Activated naive CD4-positive, alpha-beta T cell treated with anti-CD3 and anti-CD28 coated beads, Interleukin-2, amount 10 ng/mL, durations not matched to agents 7 days and 5 days (primary cell): ENCODE measurements at regions not wholly inside any gene's neighbourhood (a gene's known extent, or its start where the extent isn't known, plus 50 kb on each side); places are given as distances from the start of the nearest gene placed in this dataset.

Source experiments
- CTCF ChIA-PET: fragments of 350-600 bp; sonication (Branson Sonifier 250); formaldehyde crosslinking; loops from one replicate; lab custom pipeline; 2021; ENCODE audit warnings: antibody characterized with exemption; lab: Charles Lee
- DNase-seq: peaks from one replicate; pipeline ENCODE4 v3.0.0-alpha.2; 2020
- H3K27ac Mint-ChIP-seq: one replicate; pipeline ENCODE4 v1.8.0; 2021; ENCODE audit warnings: mild to moderate bottlenecking, moderate library complexity, mixed read lengths
- H3K27me3 Mint-ChIP-seq: one replicate; pipeline ENCODE4 v1.8.0; 2021; ENCODE audit warnings: mild to moderate bottlenecking, mixed read lengths
- H3K36me3 Mint-ChIP-seq: one replicate; pipeline ENCODE4 v1.8.0; 2021; ENCODE audit warnings: mixed read lengths
- H3K4me1 Mint-ChIP-seq: one replicate; pipeline ENCODE4 v1.8.0; 2021; ENCODE audit warnings: mixed read lengths
- H3K4me3 Mint-ChIP-seq: one replicate; pipeline ENCODE4 v1.8.0; 2021; ENCODE audit warnings: mild to moderate bottlenecking, moderate library complexity, mixed read lengths
- H3K9me3 Mint-ChIP-seq: one replicate; pipeline ENCODE4 v1.8.0; 2021; ENCODE audit warnings: mixed read lengths

GRCh38 chr5:5794118-5794560, 371.7 kb downstream of the ICE1 start:
- CTCF ChIA-PET, result no interaction called here
- Mint-ChIP-seq H3K27me3 (no peaks in the 10 kb centered on the region), H3K4me3 (no peak overlapping the region), H3K36me3 (no peaks in the 10 kb centered on the region), H3K4me1 (no peaks in the 10 kb centered on the region), H3K9me3 (no peaks in the 10 kb centered on the region), H3K27ac (no peak overlapping the region)
- no peak for DNase-seq

- CTCF ChIA-PET, result no interaction called here
- Mint-ChIP-seq H3K4me1 (no peaks in the 10 kb centered on the region), H3K4me3 (no peak overlapping the region), H3K36me3 (no peaks in the 10 kb centered on the region), H3K27ac (no peak overlapping the region), H3K9me3 (no peaks in the 10 kb centered on the region), H3K27me3 (no peaks in the 10 kb centered on the region)
- DNase-seq, result no peak
Observed at GRCh38 chr5:5793242-5794117, 371.0 kb downstream of the ICE1 start.

DNA sequence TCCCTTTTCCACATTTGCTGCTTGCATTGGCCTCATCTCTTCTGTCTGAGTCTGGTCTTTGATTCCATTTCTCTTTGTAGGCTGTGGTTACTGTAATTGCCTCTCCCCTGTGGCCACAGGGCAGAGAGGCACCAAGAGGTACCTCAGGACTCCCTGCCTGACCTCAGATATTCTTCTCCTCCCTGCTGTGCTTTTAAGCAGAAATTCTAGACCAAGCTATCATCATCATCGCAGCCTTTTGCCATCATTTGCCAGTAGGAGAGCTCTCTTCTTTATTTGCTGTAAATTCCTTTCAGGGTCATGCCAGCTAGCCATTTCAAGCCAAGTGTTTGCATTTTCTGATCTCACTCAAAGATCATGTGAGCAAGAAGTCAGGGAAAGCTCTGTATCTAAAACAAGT, 369.6 kb downstream of the ICE1 start:
- Mint-ChIP-seq H3K27ac (no peak overlapping the region), H3K4me1 (no peaks in the 10 kb centered on the region), H3K4me3 (no peak overlapping the region), H3K27me3 (no peaks in the 10 kb centered on the region), H3K36me3 (no peaks in the 10 kb centered on the region), H3K9me3 (peaks cover 4% of the 10 kb centered on the region)
- DNase-seq, result no peak
- CTCF ChIA-PET, result no interaction called here

- no peak for DNase-seq
- Mint-ChIP-seq H3K27me3 (no peaks in the 10 kb centered on the region), H3K4me1 (no peaks in the 10 kb centered on the region), H3K27ac (no peak overlapping the region), H3K9me3 (peaks cover 4% of the 10 kb centered on the region), H3K36me3 (no peaks in the 10 kb centered on the region), H3K4me3 (no peak overlapping the region)
- CTCF ChIA-PET, result interaction anchor here (0.6 kb wide), 1 partner anchor 344 kb away, joined by 3 read pairs; no protein-coding TSS in a partner anchor
Observed at GRCh38 chr5:5788793-5789192, 366.3 kb downstream of the ICE1 start.

GRCh38 chr5:5787373-5787772, 364.9 kb downstream of the ICE1 start:
- Mint-ChIP-seq H3K4me1 (no peaks in the 10 kb centered on the region), H3K36me3 (no peaks in the 10 kb centered on the region), H3K27ac (no peak overlapping the region), H3K4me3 (no peak overlapping the region), H3K27me3 (no peaks in the 10 kb centered on the region), H3K9me3 (peaks cover 4% of the 10 kb centered on the region)
- CTCF ChIA-PET, result no interaction called here
- DNase-seq, result no peak

- Mint-ChIP-seq H3K36me3 (no peaks in the 10 kb centered on the region), H3K27me3 (no peaks in the 10 kb centered on the region), H3K9me3 (peaks cover 4% of the 10 kb centered on the region), H3K27ac (no peak overlapping the region), H3K4me3 (no peak overlapping the region), H3K4me1 (no peaks in the 10 kb centered on the region)
- CTCF ChIA-PET, result no interaction called here
- no peak for DNase-seq
Observed at GRCh38 chr5:5784101-5784500, 361.6 kb downstream of the ICE1 start.

- no peaks in the 10 kb centered on the region for H3K4me1 Mint-ChIP-seq
- H3K27ac Mint-ChIP-seq, result no peak overlapping the region
- no peaks in the 10 kb centered on the region for H3K36me3 Mint-ChIP-seq
- no peaks in the 10 kb centered on the region for H3K27me3 Mint-ChIP-seq
- CTCF ChIA-PET, result no interaction called here
- DNase-seq, result no peak
- H3K9me3 Mint-ChIP-seq, result peaks cover 2% of the 10 kb centered on the region
- no peak overlapping the region for H3K4me3 Mint-ChIP-seq
Observed at GRCh38 chr5:5783021-5783420, 360.5 kb downstream of the ICE1 start.

- H3K36me3 Mint-ChIP-seq, result no peaks in the 10 kb centered on the region
- H3K4me3 Mint-ChIP-seq, result no peak overlapping the region
- DNase-seq, result no peak
- CTCF ChIA-PET, result no interaction called here
- no peaks in the 10 kb centered on the region for H3K27me3 Mint-ChIP-seq
- H3K9me3 Mint-ChIP-seq, result no peaks in the 10 kb centered on the region
- H3K4me1 Mint-ChIP-seq, result no peaks in the 10 kb centered on the region
- no peak overlapping the region for H3K27ac Mint-ChIP-seq
Observed at GRCh38 chr5:5782402-5782801, 359.9 kb downstream of the ICE1 start.

DNA sequence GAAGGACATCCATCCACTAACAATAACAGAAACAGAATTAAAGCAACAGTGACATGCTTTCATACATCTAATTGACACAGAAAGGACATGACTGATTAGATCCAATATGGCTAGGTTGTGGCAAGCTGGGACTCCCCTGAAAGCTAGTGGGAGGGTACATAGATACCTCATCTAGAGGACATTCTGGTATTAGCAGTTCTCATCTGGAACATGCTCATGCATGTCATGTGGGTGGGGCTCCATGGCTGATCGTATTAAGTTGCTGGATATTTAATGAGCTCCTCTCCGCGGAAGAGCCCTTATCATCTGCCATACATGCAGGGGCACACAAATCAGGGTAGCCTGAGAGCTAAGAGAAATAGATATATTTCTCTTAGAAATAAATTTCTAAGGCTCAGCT, 358.9 kb downstream of the ICE1 start:
- Mint-ChIP-seq H3K27me3 (no peaks in the 10 kb centered on the region), H3K27ac (no peak overlapping the region), H3K4me1 (no peaks in the 10 kb centered on the region), H3K9me3 (no peaks in the 10 kb centered on the region), H3K4me3 (no peak overlapping the region), H3K36me3 (no peaks in the 10 kb centered on the region)
- no peak for DNase-seq
- CTCF ChIA-PET, result no interaction called here

GRCh38 chr5:5780253-5780652, 357.8 kb downstream of the ICE1 start:
- no peaks in the 10 kb centered on the region for H3K4me1 Mint-ChIP-seq
- no peak overlapping the region for H3K27ac Mint-ChIP-seq
- DNase-seq, result no peak
- no peak overlapping the region for H3K4me3 Mint-ChIP-seq
- H3K36me3 Mint-ChIP-seq, result no peaks in the 10 kb centered on the region
- no peaks in the 10 kb centered on the region for H3K9me3 Mint-ChIP-seq
- no peaks in the 10 kb centered on the region for H3K27me3 Mint-ChIP-seq
- CTCF ChIA-PET, result no interaction called here

DNA sequence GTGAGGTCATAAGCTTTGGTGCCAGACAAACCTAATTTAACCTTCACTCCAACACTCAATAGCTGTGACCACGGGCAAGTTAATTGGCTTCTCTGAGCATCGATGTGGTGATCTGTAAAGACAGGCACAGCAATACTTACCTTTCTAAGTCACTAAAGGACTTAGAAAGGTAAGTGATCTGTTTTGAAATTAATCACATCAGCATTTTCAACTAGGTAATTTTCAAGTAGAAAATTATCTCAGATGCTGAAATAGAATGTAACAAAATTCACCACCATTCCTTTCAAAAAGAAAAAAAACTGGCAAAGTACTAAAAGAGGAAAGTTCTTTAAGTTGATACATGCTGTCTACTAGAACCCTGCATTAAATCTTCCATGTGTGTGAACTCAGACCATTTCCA, 354.5 kb downstream of the ICE1 start:
- H3K36me3 Mint-ChIP-seq, result no peaks in the 10 kb centered on the region
- H3K4me3 Mint-ChIP-seq, result no peak overlapping the region
- H3K4me1 Mint-ChIP-seq, result no peaks in the 10 kb centered on the region
- H3K9me3 Mint-ChIP-seq, result no peaks in the 10 kb centered on the region
- no peak for DNase-seq
- no peak overlapping the region for H3K27ac Mint-ChIP-seq
- CTCF ChIA-PET, result no interaction called here
- peaks cover 4% of the 10 kb centered on the region for H3K27me3 Mint-ChIP-seq

GRCh38 chr5:5772202-5772601, 349.7 kb downstream of the ICE1 start:
- Mint-ChIP-seq H3K36me3 (no peaks in the 10 kb centered on the region), H3K9me3 (no peaks in the 10 kb centered on the region), H3K4me3 (no peak overlapping the region), H3K27me3 (peaks cover 4% of the 10 kb centered on the region), H3K4me1 (no peaks in the 10 kb centered on the region), H3K27ac (no peak overlapping the region)
- no peak for DNase-seq
- CTCF ChIA-PET, result no interaction called here

GRCh38 chr5:5770825-5771224, 348.3 kb downstream of the ICE1 start:
- no peak overlapping the region for H3K4me3 Mint-ChIP-seq
- no peaks in the 10 kb centered on the region for H3K36me3 Mint-ChIP-seq
- no peaks in the 10 kb centered on the region for H3K4me1 Mint-ChIP-seq
- no peaks in the 10 kb centered on the region for H3K9me3 Mint-ChIP-seq
- H3K27ac Mint-ChIP-seq, result no peak overlapping the region
- CTCF ChIA-PET, result no interaction called here
- no peak for DNase-seq
- peaks cover 4% of the 10 kb centered on the region for H3K27me3 Mint-ChIP-seq

DNA sequence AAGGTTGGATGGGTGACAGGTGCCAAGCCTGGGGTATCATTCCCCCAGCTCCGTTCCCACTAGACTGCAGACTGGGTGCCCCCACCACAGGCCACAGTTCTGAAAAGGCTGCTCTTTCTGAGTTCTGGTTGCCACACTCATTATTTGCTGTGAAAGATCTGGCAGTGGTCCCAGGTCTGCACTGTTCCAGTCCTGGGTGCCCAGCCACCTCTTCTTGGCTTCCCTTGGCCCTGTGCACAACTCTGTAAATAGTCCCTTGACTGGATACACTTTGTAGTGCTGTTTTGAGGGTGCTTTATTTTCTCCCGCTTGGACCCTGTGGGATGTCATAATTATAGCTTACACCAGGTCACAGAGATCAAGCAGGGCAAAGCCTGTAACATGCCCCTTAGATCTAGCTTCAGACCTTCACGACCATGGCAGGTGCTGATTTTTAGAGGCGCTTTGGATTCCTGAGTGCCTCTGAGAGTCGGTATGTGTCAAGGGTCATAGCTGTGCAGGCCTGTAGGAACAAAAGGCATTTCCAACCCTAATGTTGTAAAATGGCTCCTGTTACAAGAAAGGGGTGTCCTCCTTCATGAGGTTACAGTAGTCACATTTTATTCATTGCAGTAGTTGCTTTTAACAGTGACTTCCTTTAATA, 344.9 kb downstream of the ICE1 start:
- CTCF ChIA-PET, result no interaction called here
- Mint-ChIP-seq H3K27ac (no peak overlapping the region), H3K9me3 (no peaks in the 10 kb centered on the region), H3K36me3 (no peaks in the 10 kb centered on the region), H3K27me3 (no peaks in the 10 kb centered on the region), H3K4me3 (no peak overlapping the region), H3K4me1 (no peaks in the 10 kb centered on the region)
- DNase-seq, result no peak
